GM12878 (cell line): ENCODE measurements at regions not wholly inside any gene's neighbourhood (a gene's known extent, or its start where the extent isn't known, plus 50 kb on each side); places are given as distances from the start of the nearest gene placed in this dataset.

Experiments
- ATAC-seq: fragments of 200-7000 bp; cut with Tn5 transposase; 3 replicates; pipeline ENCODE4 v1.9.1; 2020; ENCODE audit warnings: mild to moderate bottlenecking, moderate library complexity
- BruUV-seq: library from RNA; stranded (reverse); fragments of 400-500 nt; replicated peaks from 2 replicates; lab custom pipeline; 2021; lab: Mats Ljungman, UMichigan
- CTCF ChIA-PET: fragments of 300-600 bp; sonication (Branson Sonifier 250); formaldehyde crosslinking; extraction: SDS; loops from one replicate; lab custom pipeline; 2021; ENCODE audit warnings: inconsistent platforms; lab: Yijun Ruan, JAX
- POLR2A ChIA-PET: fragments of 350-600 bp; formaldehyde crosslinking; extraction: SDS; loops from one replicate; lab custom pipeline; 2021; ENCODE audit warnings: inconsistent platforms; lab: Charles Lee
- RAD21 ChIA-PET: fragments of 300-600 bp; sonication (Branson Sonifier 250); formaldehyde crosslinking; loops from one replicate; lab custom pipeline; 2023; ENCODE audit warnings: antibody characterized with exemption; ENCODE audit not compliant: unreplicated experiment; lab: Charles Lee
- SMC1A ChIA-PET: fragments of 300-600 bp; sonication (Branson Sonifier 250); formaldehyde crosslinking; loops from one replicate; lab custom pipeline; 2023; ENCODE audit not compliant: unreplicated experiment, uncharacterized antibody; lab: Charles Lee
- DNase-seq: peaks from one replicate; pipeline ENCODE4 v3.0.0-alpha.2; 2011; ENCODE audit warnings: low read depth, low spot score
- FAIRE-seq: peaks from 3 replicates; lab custom pipeline; 2011; peaks lifted over from hg19 to GRCh38; lab: Jason Lieb, UNC
- H2AFZ ChIP-seq: 2 replicates; pipeline ENCODE4 v1.6.0; 2011; ENCODE audit warnings: low read depth, low read length, control low read depth; ENCODE audit not compliant: control insufficient read depth
- H3K27ac ChIP-seq: 2 replicates; pipeline ENCODE4 v1.5.1; 2011; ENCODE audit warnings: control low read depth; ENCODE audit not compliant: control insufficient read depth, insufficient read depth
- H3K27me3 ChIP-seq, 2 experiments: replicated peaks in 1 of 2; 2 replicates each; pipeline versions ENCODE4 v1.6.0 to v1.6.1; 2011; ENCODE audit warnings: low read length in 1 of 2; ENCODE audit not compliant: control insufficient read depth in 2 of 2, insufficient read depth in 2 of 2
- H3K36me3 ChIP-seq, 2 experiments: 2 replicates each; pipeline ENCODE4 v1.5.1; 2011; ENCODE audit warnings: low read length in 1 of 2; ENCODE audit not compliant: control insufficient read depth in 2 of 2, insufficient read depth in 2 of 2
- H3K4me1 ChIP-seq: 2 replicates; pipeline ENCODE4 v1.6.1; 2011; ENCODE audit warnings: mild to moderate bottlenecking, low read length, moderate library complexity, mixed read lengths; ENCODE audit not compliant: control insufficient read depth, insufficient read depth
- H3K4me2 ChIP-seq: 2 replicates; pipeline ENCODE4 v1.6.0; 2011; ENCODE audit warnings: control low read depth; ENCODE audit not compliant: control insufficient read depth, insufficient read depth
- H3K4me3 ChIP-seq: fragments of 200-600 bp; sonication (generic); 2 replicates; pipeline ENCODE4 v1.5.1; 2016
- H3K79me2 ChIP-seq: 2 replicates; pipeline ENCODE4 v1.6.0; 2011; ENCODE audit warnings: low read length; ENCODE audit not compliant: control insufficient read depth, insufficient read depth
- H3K9ac ChIP-seq: 2 replicates; pipeline ENCODE4 v1.8.0; 2011; ENCODE audit warnings: low read length, control low read depth, mixed read lengths; ENCODE audit not compliant: control insufficient read depth, insufficient read depth
- H3K9me3 ChIP-seq: replicated peaks from 3 replicates; pipeline ENCODE4 v1.5.1; 2011; ENCODE audit warnings: mild to moderate bottlenecking, low read length; ENCODE audit not compliant: control insufficient read depth, insufficient read depth
- H4K20me1 ChIP-seq: 2 replicates; pipeline ENCODE4 v1.6.0; 2011; ENCODE audit not compliant: control insufficient read depth, insufficient read depth
- CBX5 ChIP-seq: sonication (generic); IDR thresholded peaks from 2 replicates; pipeline ENCODE4 v1.6.1; 2016; ENCODE audit warnings: low read depth, moderate library complexity, mild to moderate bottlenecking, inconsistent platforms
- ELK1 ChIP-seq: IDR thresholded peaks from 2 replicates; pipeline ENCODE4 v1.6.1; 2012; ENCODE audit warnings: low read depth, low read length, improper control_type of control experiment
- FOS ChIP-seq: IDR thresholded peaks from 3 replicates; pipeline ENCODE4 v1.6.1; 2011; ENCODE audit warnings: borderline replicate concordance; ENCODE audit not compliant: insufficient read length; ENCODE audit errors: extremely low read depth
- RAD51 ChIP-seq: fragments of 450-650 bp; IDR thresholded peaks from 2 replicates; pipeline ENCODE4 v1.6.1; 2016; ENCODE audit warnings: moderate library complexity, mild to moderate bottlenecking, inconsistent platforms
- RFX5 ChIP-seq: IDR thresholded peaks from 2 replicates; pipeline ENCODE4 v1.6.1; 2011; ENCODE audit warnings: low read depth, low read length, improper control_type of control experiment
- SREBF2 ChIP-seq: IDR thresholded peaks from 2 replicates; pipeline ENCODE4 v1.6.1; 2012; ENCODE audit warnings: mild to moderate bottlenecking, low read length
- in situ Hi-C: fragments of 300-500 bp; cut with MboI; formaldehyde crosslinking; loops from 9 replicates; pipeline ENCODE4 v1.14.3; 2018; ENCODE audit warnings: mixed read lengths
- intact Hi-C: fragments of 100-400 bp; cut with micrococcal nuclease; formaldehyde crosslinking; loops from one replicate; pipeline ENCODE4 v1.14.2; 2022; ENCODE audit not compliant: unreplicated experiment

- no peak overlapping the region for H3K4me2 ChIP-seq
- H4K20me1 ChIP-seq: no peaks in the 10 kb centered on the region
- ATAC-seq: no peak
- H3K27ac ChIP-seq: no peak overlapping the region
- H3K4me3 ChIP-seq: no peak overlapping the region
- H3K9ac ChIP-seq: no peak overlapping the region
- no peak for TF ChIP-seq RAD51
- no peak for TF ChIP-seq SREBF2
- TF ChIP-seq ELK1: no peak
- TF ChIP-seq CBX5: no peak
- TF ChIP-seq RFX5: no peak
- no peak for TF ChIP-seq FOS
- TF ChIP-seq, all 136 proteins: peak for 0
- ChIA-PET POLR2A (no interaction called here), SMC1A (interaction anchor here (0.6 kb wide), 1 partner anchor 1290 kb away, joined by 3 read pairs; no protein-coding TSS in a partner anchor), CTCF (interaction anchor here (0.6 to 1.2 kb wide), 2 partner anchors 9 to 1697 kb away, joined by 3 read pairs; no protein-coding TSS in a partner anchor), RAD21 (no interaction called here)
- BruUV-seq: no TSS peak
- Histone ChIP-seq H3K79me2 (no peaks in the 10 kb centered on the region), H2AFZ (no peak overlapping the region), H3K27me3 (no peaks in the 10 kb centered on the region; a peak in 1 of 4 replicates), H3K9me3 (no peaks in the 10 kb centered on the region), H3K4me1 (no peaks in the 10 kb centered on the region), H3K36me3 (no peaks in the 10 kb centered on the region)
- in situ Hi-C loops: no loop called here
- intact Hi-C loops: no loop called here
- no peak for DNase-seq
- no peak for FAIRE-seq
Measured at GRCh38 chr10:61323726-61324125, 129.5 kb downstream of the TMEM26 start.
